GM19452 (cell line): ENCODE measurements at regions not wholly inside any gene's neighbourhood (a gene's known extent, or its start where the extent isn't known, plus 50 kb on each side); places are given as distances from the start of the nearest gene placed in this dataset.

Experiments
- ATAC-seq: cut with Tn5 transposase; IDR thresholded peaks from one replicate; pipeline ENCODE4 v1.9.1; 2021; ENCODE audit not compliant: unreplicated experiment

- no peak for ATAC-seq
These were observed 57.4 kb upstream of the EPB41L3 start for GRCh38 chr18:5601188-5601624.

GRCh38 chr18:5600378-5601071 is 56.7 kb upstream of the EPB41L3 start:
- ATAC-seq = no peak

GRCh38 chr18:5596585-5596984 is 52.8 kb upstream of the EPB41L3 start:
- no peak for ATAC-seq
